Gastroesophageal sphincter (tissue), 3 donors: ENCODE measurements at regions not wholly inside any gene's neighbourhood (a gene's known extent, or its start where the extent isn't known, plus 50 kb on each side); places are given as distances from the start of the nearest gene placed in this dataset.

Experiments used
- EP300 ChIP-seq: sonication (generic); formaldehyde crosslinking; IDR thresholded peaks from one replicate; pipeline ENCODE4 v1.6.1; 2017; ENCODE audit warnings: antibody characterized with exemption, mild to moderate bottlenecking
- POLR2A ChIP-seq, 2 donors: fragments of 450-650 bp; IDR thresholded peaks; one replicate each; pipeline ENCODE4 v1.6.1; 2017; ENCODE audit warnings: antibody characterized with exemption in 2 of 2, mild to moderate bottlenecking in 2 of 2, moderate library complexity in 1 of 2
- POLR2AphosphoS5 ChIP-seq: sonication (generic); formaldehyde crosslinking; IDR thresholded peaks from one replicate; pipeline ENCODE4 v1.6.1; 2017; ENCODE audit warnings: antibody characterized with exemption
- TF ChIP-seq, protein P1 (sequence below), 4 experiments: fragments of 200-600 bp in 2 of 4; fragments of 450-650 bp in 2 of 4; sonication (generic) in 1 of 4; IDR thresholded peaks; one replicate each; pipeline ENCODE4 v1.5.1; 2017 to 2019; ENCODE audit warnings: antibody characterized with exemption in 4 of 4, mild to moderate bottlenecking in 2 of 4, moderate library complexity in 2 of 4

- TF ChIP-seq EP300 (no peak), POLR2A (IDR thresholded peaks at IDR 0.05) (no peak), POLR2AphosphoS5 (no peak)
- TF ChIP-seq, protein P1, sequence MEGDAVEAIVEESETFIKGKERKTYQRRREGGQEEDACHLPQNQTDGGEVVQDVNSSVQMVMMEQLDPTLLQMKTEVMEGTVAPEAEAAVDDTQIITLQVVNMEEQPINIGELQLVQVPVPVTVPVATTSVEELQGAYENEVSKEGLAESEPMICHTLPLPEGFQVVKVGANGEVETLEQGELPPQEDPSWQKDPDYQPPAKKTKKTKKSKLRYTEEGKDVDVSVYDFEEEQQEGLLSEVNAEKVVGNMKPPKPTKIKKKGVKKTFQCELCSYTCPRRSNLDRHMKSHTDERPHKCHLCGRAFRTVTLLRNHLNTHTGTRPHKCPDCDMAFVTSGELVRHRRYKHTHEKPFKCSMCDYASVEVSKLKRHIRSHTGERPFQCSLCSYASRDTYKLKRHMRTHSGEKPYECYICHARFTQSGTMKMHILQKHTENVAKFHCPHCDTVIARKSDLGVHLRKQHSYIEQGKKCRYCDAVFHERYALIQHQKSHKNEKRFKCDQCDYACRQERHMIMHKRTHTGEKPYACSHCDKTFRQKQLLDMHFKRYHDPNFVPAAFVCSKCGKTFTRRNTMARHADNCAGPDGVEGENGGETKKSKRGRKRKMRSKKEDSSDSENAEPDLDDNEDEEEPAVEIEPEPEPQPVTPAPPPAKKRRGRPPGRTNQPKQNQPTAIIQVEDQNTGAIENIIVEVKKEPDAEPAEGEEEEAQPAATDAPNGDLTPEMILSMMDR (IDR thresholded peaks at IDR 0.05) = no peak
These were observed 300.6 kb downstream of the SATB1 start for GRCh38 chr3:18124501-18124900.
